Neuronal stem cell (in vitro differentiated cells): ENCODE measurements at regions not wholly inside any gene's neighbourhood (a gene's known extent, or its start where the extent isn't known, plus 50 kb on each side); places are given as distances from the start of the nearest gene placed in this dataset.

Source experiments
- DNase-seq: peaks from one replicate; pipeline ENCODE4 v3.0.0-alpha.2; 2013; ENCODE audit warnings: low spot score
- H2AFZ ChIP-seq: one replicate; pipeline ENCODE4 v1.6.1; 2013; ENCODE audit warnings: mild to moderate bottlenecking, low read length, inconsistent platforms
- H2AK5ac ChIP-seq: 2 replicates; pipeline ENCODE4 v1.6.1; 2013; ENCODE audit warnings: low read depth, mild to moderate bottlenecking, inconsistent platforms, low read length, moderate library complexity, mixed read lengths
- H2BK120ac ChIP-seq: 2 replicates; pipeline ENCODE4 v1.6.1; 2013; ENCODE audit warnings: low read depth, mild to moderate bottlenecking, inconsistent platforms, low read length, moderate library complexity, mixed read lengths
- H2BK12ac ChIP-seq: one replicate; pipeline ENCODE4 v1.6.1; 2013; ENCODE audit warnings: low read length, inconsistent platforms
- H2BK15ac ChIP-seq: 2 replicates; pipeline ENCODE4 v1.6.1; 2013; ENCODE audit warnings: mild to moderate bottlenecking, low read length, inconsistent platforms, mixed read lengths
- H2BK5ac ChIP-seq: one replicate; pipeline ENCODE4 v1.6.1; 2013; ENCODE audit warnings: inconsistent platforms, mild to moderate bottlenecking, low read length, moderate library complexity
- H3K14ac ChIP-seq: one replicate; pipeline ENCODE4 v1.6.1; 2013; ENCODE audit warnings: low read length, inconsistent platforms
- H3K18ac ChIP-seq: 2 replicates; pipeline ENCODE4 v1.6.1; 2013; ENCODE audit warnings: low read length, inconsistent platforms
- H3K23ac ChIP-seq: 2 replicates; pipeline ENCODE4 v1.6.1; 2013; ENCODE audit warnings: low read depth, mild to moderate bottlenecking, mixed read lengths, low read length, inconsistent platforms; ENCODE audit not compliant: poor library complexity
- H3K27ac ChIP-seq: replicated peaks from 3 replicates; pipeline ENCODE4 v1.5.1; 2013; ENCODE audit warnings: low read length, inconsistent platforms
- H3K27me3 ChIP-seq, 3 experiments: 2 replicates each; pipeline ENCODE4 v1.6.1; 2013; ENCODE audit warnings: low read length in 3 of 3, mild to moderate bottlenecking in 2 of 3, inconsistent platforms in 1 of 3, low read depth in 1 of 3, mixed read lengths in 1 of 3, moderate library complexity in 1 of 3; ENCODE audit not compliant: control insufficient read depth in 3 of 3, insufficient read depth in 3 of 3
- H3K36me3 ChIP-seq, 2 donors: replicated peaks in 1 of 2; 2 replicates each; pipeline ENCODE4 v1.6.1; 2013; ENCODE audit warnings: low read length in 2 of 2; ENCODE audit not compliant: control insufficient read depth in 2 of 2, insufficient read depth in 2 of 2
- H3K4ac ChIP-seq: 2 replicates; pipeline ENCODE4 v1.6.1; 2013; ENCODE audit warnings: inconsistent platforms, mild to moderate bottlenecking, low read length, moderate library complexity
- H3K4me1 ChIP-seq, 2 donors: 1 replicate in 1 of 2; 2 replicates in 1 of 2; pipeline ENCODE4 v1.6.1; 2013; ENCODE audit warnings: low read length in 2 of 2, low read depth in 1 of 2; ENCODE audit not compliant: control insufficient read depth in 2 of 2, insufficient read depth in 1 of 2
- H3K4me2 ChIP-seq: one replicate; pipeline ENCODE4 v1.6.1; 2013; ENCODE audit warnings: mild to moderate bottlenecking, low read length, inconsistent platforms; ENCODE audit not compliant: insufficient read depth, poor library complexity, severe bottlenecking
- H3K4me3 ChIP-seq, 2 donors: 2 replicates each; pipeline ENCODE4 v1.5.1; 2013; ENCODE audit warnings: low read length in 2 of 2, mild to moderate bottlenecking in 2 of 2, inconsistent platforms in 1 of 2, moderate library complexity in 1 of 2
- H3K79me1 ChIP-seq: one replicate; pipeline ENCODE4 v1.6.1; 2013; ENCODE audit warnings: low read depth, mild to moderate bottlenecking, inconsistent platforms, low read length, moderate library complexity
- H3K9ac ChIP-seq: one replicate; pipeline ENCODE4 v1.6.1; 2013; ENCODE audit warnings: mild to moderate bottlenecking, low read depth, low read length, inconsistent platforms; ENCODE audit not compliant: poor library complexity
- H3K9me3 ChIP-seq, 2 donors: replicated peaks in 1 of 2; 2 replicates each; pipeline versions ENCODE3 to v1.6.1; 2013; ENCODE audit warnings: low read length in 2 of 2, mild to moderate bottlenecking in 2 of 2, inconsistent platforms in 1 of 2, low read depth in 1 of 2, mixed read lengths in 1 of 2, moderate library complexity in 1 of 2; ENCODE audit not compliant: control insufficient read depth in 2 of 2, insufficient read depth in 1 of 2
- H4K8ac ChIP-seq: one replicate; pipeline ENCODE4 v1.6.1; 2013; ENCODE audit warnings: low read depth, mild to moderate bottlenecking, inconsistent platforms, low read length, moderate library complexity
- H4K91ac ChIP-seq: one replicate; pipeline ENCODE4 v1.6.1; 2013; ENCODE audit warnings: low read length, low read depth, mild to moderate bottlenecking, inconsistent platforms; ENCODE audit not compliant: poor library complexity
- WGBS, 2 donors: extraction: QIAGEN DNeasy Blood & Tissue Kit; methylation state at CpG; one replicate each; pipeline ENCODE4 v1.1.7; 2013; ENCODE audit warnings: missing lambda C conversion rate in 2 of 2, mixed read lengths in 1 of 2; ENCODE audit not compliant: insufficient read length in 2 of 2, insufficient replicate concordance in 1 of 2; ENCODE audit errors: extremely low coverage in 2 of 2; 5-methylcytosine and 5-hydroxymethylcytosine counted together

DNA sequence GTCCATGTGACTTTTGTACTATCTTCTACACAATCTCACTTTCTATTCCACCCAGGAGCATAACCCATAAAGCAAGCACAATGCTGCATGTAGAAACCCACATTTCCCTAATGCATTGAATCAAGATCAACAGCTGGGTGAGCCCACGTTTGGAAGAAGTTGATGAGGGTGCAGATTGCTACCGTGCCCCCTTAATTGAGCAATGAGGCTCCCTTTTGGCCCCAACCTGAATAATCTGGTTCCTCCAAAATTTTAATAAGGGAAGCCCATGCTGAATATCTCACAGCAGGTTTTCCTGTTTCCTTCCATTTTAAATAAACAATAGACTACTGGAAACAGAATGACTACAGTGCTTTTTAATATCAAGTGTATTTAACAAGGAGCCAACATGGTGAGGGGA is 403.6 kb upstream of the SGCG start:
- Histone ChIP-seq H3K9me3 (no peaks in the 10 kb centered on the region), H3K4me3 (no peak overlapping the region), H3K79me1 (no peaks in the 10 kb centered on the region), H3K14ac (no peak overlapping the region), H4K8ac (no peak overlapping the region), H3K23ac (no peak overlapping the region), H3K4ac (no peak overlapping the region), H3K9ac (no peak overlapping the region), H2BK120ac (no peak overlapping the region), H2BK12ac (no peak overlapping the region), H3K4me2 (no peak overlapping the region), H2BK15ac (no peak overlapping the region), H3K4me1 (peaks cover 0 to 6% of the 10 kb centered on the region in 2 donors), H3K27me3 (no peaks in the 10 kb centered on the region), H2AK5ac (no peak overlapping the region), H3K18ac (no peak overlapping the region), H2BK5ac (no peak overlapping the region), H3K36me3 (no peaks in the 10 kb centered on the region), H4K91ac (no peak overlapping the region), H3K27ac (no peak overlapping the region), H2AFZ (peak overlapping the region; percentile 76)
- WGBS, 2 donors, result no CpG with 5 or more reads among the region's 2 CpGs
- DNase-seq, result no peak

DNA sequence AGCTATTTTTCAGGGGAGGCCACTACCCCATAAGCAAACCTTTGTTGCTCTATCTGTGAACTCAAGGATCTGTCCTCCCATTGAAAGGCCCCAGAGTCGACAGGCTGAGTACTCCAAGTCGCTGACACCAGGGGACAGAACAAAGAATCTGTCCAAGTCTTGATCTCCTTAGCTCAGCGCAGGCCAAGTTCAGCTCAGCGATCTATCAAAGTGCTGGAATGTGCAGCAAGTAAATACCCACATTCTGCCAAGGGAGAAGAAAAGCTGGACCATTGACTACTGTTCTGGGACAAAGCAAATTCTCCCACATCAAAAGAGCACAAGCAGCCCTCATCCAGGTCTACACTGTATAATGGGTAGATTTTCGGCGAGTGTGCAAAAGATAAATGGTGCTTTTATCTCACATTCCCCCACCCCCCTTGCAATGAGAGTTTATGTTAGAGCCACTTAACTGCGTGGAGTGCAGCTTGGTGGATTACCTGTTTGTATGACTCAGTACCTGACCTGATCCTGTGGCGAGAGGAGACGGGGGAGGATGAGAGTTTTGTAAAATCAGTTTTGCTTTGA is 391.7 kb upstream of the SGCG start:
- Histone ChIP-seq H4K8ac (no peak overlapping the region), H2BK12ac (no peak overlapping the region), H3K4me2 (no peak overlapping the region), H2BK5ac (no peak overlapping the region), H2BK120ac (no peak overlapping the region), H4K91ac (no peak overlapping the region), H3K27me3 (no peaks in the 10 kb centered on the region), H2BK15ac (no peak overlapping the region), H3K14ac (no peak overlapping the region), H3K23ac (no peak overlapping the region), H2AFZ (peak overlapping the region; percentile 44), H3K27ac (no peak overlapping the region), H2AK5ac (no peak overlapping the region), H3K4ac (no peak overlapping the region), H3K4me1 (peaks cover 0 to 3% of the 10 kb centered on the region in 2 donors), H3K9ac (no peak overlapping the region), H3K79me1 (no peaks in the 10 kb centered on the region), H3K36me3 (no peaks in the 10 kb centered on the region), H3K18ac (peak overlapping the region; percentile 27), H3K9me3 (peaks cover 0 to 1% of the 10 kb centered on the region in 2 donors), H3K4me3 (no peak overlapping the region)
- DNase-seq, result no peak
- WGBS, 2 donors, result no CpG with 5 or more reads among the region's 9 CpGs

DNA sequence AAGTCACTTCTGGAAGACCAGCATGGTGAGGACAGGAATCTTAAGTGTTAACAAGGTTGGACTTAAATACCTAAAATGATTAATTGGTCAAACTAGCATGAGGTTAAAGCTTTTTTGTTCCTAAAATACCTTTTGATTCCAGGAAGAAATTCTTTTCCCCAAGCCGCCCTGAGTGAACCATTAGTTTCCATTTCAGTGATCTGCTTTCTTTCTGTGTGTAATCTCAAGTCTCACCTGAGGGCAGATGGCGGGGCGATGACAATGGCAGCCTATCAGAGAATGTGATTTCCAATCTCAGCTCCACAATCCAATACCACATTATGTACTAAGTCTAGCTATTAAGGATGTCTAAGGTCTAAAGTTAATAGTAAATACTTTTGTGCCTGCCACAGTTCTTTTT is 390.9 kb upstream of the SGCG start:
- Histone ChIP-seq H3K27me3 (no peaks in the 10 kb centered on the region), H3K18ac (no peak overlapping the region), H3K9me3 (peaks cover 0 to 1% of the 10 kb centered on the region in 2 donors), H2AFZ (no peak overlapping the region), H3K79me1 (no peaks in the 10 kb centered on the region), H3K4me2 (no peak overlapping the region), H2AK5ac (no peak overlapping the region), H4K8ac (no peak overlapping the region), H2BK120ac (no peak overlapping the region), H2BK12ac (no peak overlapping the region), H3K14ac (no peak overlapping the region), H3K4me1 (peaks cover 0 to 3% of the 10 kb centered on the region in 2 donors), H2BK15ac (no peak overlapping the region), H3K27ac (no peak overlapping the region), H3K36me3 (no peaks in the 10 kb centered on the region), H3K9ac (no peak overlapping the region), H3K4ac (no peak overlapping the region), H2BK5ac (no peak overlapping the region), H4K91ac (no peak overlapping the region), H3K23ac (no peak overlapping the region), H3K4me3 (no peak overlapping the region)
- WGBS, 2 donors, result no CpG with 5 or more reads among the region's 3 CpGs
- DNase-seq, result no peak

DNA sequence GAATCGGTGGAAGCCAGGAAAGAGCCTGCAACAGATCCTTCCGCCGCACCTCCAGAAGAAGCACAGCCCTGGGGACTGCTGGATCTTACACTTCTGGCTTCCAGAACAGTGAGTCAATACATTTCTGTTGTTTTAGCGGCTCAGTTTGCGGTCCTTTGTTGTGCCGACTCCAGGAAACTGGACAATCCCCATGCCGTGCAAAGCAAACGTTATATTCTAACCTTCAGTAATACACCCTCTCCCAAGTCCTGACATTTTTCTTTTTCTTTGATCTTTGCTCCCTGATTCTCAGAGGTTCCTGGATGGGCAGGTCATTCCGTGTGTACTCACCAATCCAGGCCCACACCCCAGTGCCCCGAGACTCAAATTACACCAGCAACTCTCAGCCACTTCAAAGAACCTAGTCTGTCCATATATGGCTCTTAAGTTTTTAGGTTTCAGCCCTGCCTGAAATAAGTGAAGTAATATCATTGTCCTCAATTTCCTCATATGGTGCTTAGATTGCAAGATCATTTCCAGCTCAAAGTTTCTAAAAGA is 387.1 kb upstream of the SGCG start:
- Histone ChIP-seq H2BK5ac (no peak overlapping the region), H3K9ac (no peak overlapping the region), H3K79me1 (no peaks in the 10 kb centered on the region), H2BK120ac (no peak overlapping the region), H3K4me1 (peaks cover 0 to 3% of the 10 kb centered on the region in 2 donors), H3K4me2 (no peak overlapping the region), H2BK15ac (no peak overlapping the region), H3K36me3 (no peaks in the 10 kb centered on the region), H3K27me3 (no peaks in the 10 kb centered on the region), H3K27ac (no peak overlapping the region), H4K91ac (no peak overlapping the region), H3K23ac (no peak overlapping the region), H3K4ac (no peak overlapping the region), H3K4me3 (no peak overlapping the region), H3K18ac (no peak overlapping the region), H3K9me3 (peaks cover 0 to 1% of the 10 kb centered on the region in 2 donors), H2AFZ (peak overlapping the region; percentile 56), H4K8ac (no peak overlapping the region), H3K14ac (no peak overlapping the region), H2AK5ac (no peak overlapping the region), H2BK12ac (no peak overlapping the region)
- no peak for DNase-seq
- no CpG with 5 or more reads among the region's 10 CpGs for WGBS, 2 donors
